HCT116 (cell line): ENCODE measurements at regions not wholly inside any gene's neighbourhood (a gene's known extent, or its start where the extent isn't known, plus 50 kb on each side); places are given as distances from the start of the nearest gene placed in this dataset.

ENCODE experiments used
- ATAC-seq: fragments of 200-7000 bp; cut with Tn5 transposase; 2 replicates; pipeline ENCODE4 v1.9.1; 2020; ENCODE audit warnings: mild to moderate bottlenecking, moderate library complexity
- BruUV-seq: library from RNA; stranded (reverse); fragments of 400-500 nt; replicated peaks from 2 replicates; lab custom pipeline; 2021; lab: Mats Ljungman, UMichigan
- CTCF ChIA-PET: fragments of 300-600 bp; sonication (Branson Sonifier 250); formaldehyde crosslinking; loops from one replicate; lab custom pipeline; 2021; ENCODE audit warnings: antibody characterized with exemption; lab: Charles Lee
- POLR2A ChIA-PET: fragments of 300-600, 350-600 bp; sonication (Branson Sonifier 250); formaldehyde crosslinking; loops from one replicate; lab custom pipeline; 2021; ENCODE audit warnings: antibody characterized with exemption; lab: Charles Lee
- RAD21 ChIA-PET, 2 experiments: fragments of 300-600 bp; sonication (Branson Sonifier 250); formaldehyde crosslinking; loops; one replicate each; lab custom pipeline; 2023; ENCODE audit warnings: low total read pairs in 2 of 2; ENCODE audit not compliant: uncharacterized antibody in 2 of 2, unreplicated experiment in 2 of 2, low non-redundant PET in 1 of 2; lab: Charles Lee
- DNase-seq: peaks from one replicate; pipeline ENCODE4 v3.0.0-alpha.2; 2010; ENCODE audit warnings: low read depth, low spot score
- H2AFZ ChIP-seq: fragments of 200-600 bp; shearing (Covaris generic), sonication (generic); 2 replicates; pipeline ENCODE4 v1.6.1; 2017; ENCODE audit warnings: low read depth, mixed run types, mixed read lengths, antibody characterized with exemption, low read length; ENCODE audit not compliant: poor library complexity, severe bottlenecking
- H3K27ac ChIP-seq: 2 replicates; pipeline ENCODE4 v1.5.1; 2012; ENCODE audit warnings: low read depth, low read length
- H3K27me3 ChIP-seq: fragments of 200-600 bp; sonication (generic); 2 replicates; pipeline ENCODE4 v1.6.1; 2016; ENCODE audit warnings: mixed run types, low read length, mixed read lengths; ENCODE audit not compliant: insufficient read depth
- H3K36me3 ChIP-seq, 2 experiments: fragments of 200-500 bp in 1 of 2; fragments of 200-600 bp in 1 of 2; sonication (Bioruptor generic) in 1 of 2; sonication (generic) in 1 of 2; 2 replicates each; pipeline versions ENCODE4 v1.5.1 to v1.6.1; 2014 to 2016; ENCODE audit warnings: low read length in 2 of 2, inconsistent platforms in 1 of 2, mixed read lengths in 1 of 2, mixed run types in 1 of 2; ENCODE audit not compliant: insufficient read depth in 2 of 2, control insufficient read depth in 1 of 2
- H3K4me1 ChIP-seq, 2 experiments: fragments of 200-600 bp in 1 of 2; sonication (generic) in 1 of 2; 2 replicates each; pipeline versions ENCODE4 v1.5.1 to v1.6.1; 2012 to 2017; ENCODE audit warnings: low read length in 2 of 2, inconsistent platforms in 1 of 2, mild to moderate bottlenecking in 1 of 2, mixed read lengths in 1 of 2, mixed run types in 1 of 2, moderate library complexity in 1 of 2; ENCODE audit not compliant: insufficient read depth in 2 of 2, control insufficient read depth in 1 of 2
- H3K4me2 ChIP-seq: fragments of 200-600 bp; sonication (generic); 2 replicates; pipeline ENCODE4 v1.6.1; 2017; ENCODE audit warnings: mixed run types, low read length, mixed read lengths
- H3K4me3 ChIP-seq, 2 experiments: fragments of 200-600 bp in 1 of 2; sonication (generic) in 1 of 2; replicated peaks in 1 of 2; 2 replicates each; pipeline ENCODE4 v1.5.1; 2011 to 2016; ENCODE audit warnings: low read length in 2 of 2, control low read depth in 1 of 2, low read depth in 1 of 2, mild to moderate bottlenecking in 1 of 2, mixed read lengths in 1 of 2, mixed run types in 1 of 2
- H3K79me2 ChIP-seq: fragments of 200-600 bp; sonication (generic); 2 replicates; pipeline ENCODE4 v1.6.1; 2017; ENCODE audit warnings: mild to moderate bottlenecking, mixed run types, low read length, moderate library complexity, mixed read lengths; ENCODE audit not compliant: insufficient read depth
- H3K9ac ChIP-seq: fragments of 200-600 bp; sonication (generic); 2 replicates; pipeline ENCODE4 v1.6.1; 2016; ENCODE audit warnings: low read length, mixed read lengths
- H3K9me2 ChIP-seq: fragments of 200-600 bp; sonication (generic), shearing (Covaris generic); 2 replicates; pipeline ENCODE4 v1.6.1; 2017; ENCODE audit warnings: mixed run types, mild to moderate bottlenecking, moderate library complexity; ENCODE audit not compliant: insufficient read depth
- H3K9me3 ChIP-seq, 2 experiments: fragments of 200-500 bp in 1 of 2; fragments of 200-600 bp in 1 of 2; sonication (Bioruptor generic) in 1 of 2; sonication (generic) in 1 of 2; 2 replicates each; pipeline ENCODE4 v1.6.1; 2014 to 2017; ENCODE audit warnings: low read length in 2 of 2, mixed read lengths in 2 of 2, inconsistent platforms in 1 of 2, low read depth in 1 of 2, mild to moderate bottlenecking in 1 of 2, mixed run types in 1 of 2, moderate library complexity in 1 of 2; ENCODE audit not compliant: control insufficient read depth in 1 of 2, insufficient read depth in 1 of 2
- H4K20me1 ChIP-seq: fragments of 200-600 bp; sonication (generic), shearing (Covaris generic); 2 replicates; pipeline ENCODE4 v1.6.1; 2017; ENCODE audit warnings: mixed run types, mild to moderate bottlenecking, moderate library complexity; ENCODE audit not compliant: insufficient read depth
- CBX3 ChIP-seq: IDR thresholded peaks from 2 replicates; pipeline ENCODE4 v1.6.1; 2012; ENCODE audit warnings: low read depth
- CEBPB ChIP-seq: IDR thresholded peaks from 2 replicates; pipeline ENCODE4 v1.6.1; 2012; ENCODE audit warnings: low read depth
- FOSL1 ChIP-seq: IDR thresholded peaks from 2 replicates; pipeline ENCODE4 v1.6.1; 2012; ENCODE audit warnings: low read depth
- RAD21 ChIP-seq: IDR thresholded peaks from 2 replicates; pipeline ENCODE4 v1.6.1; 2012; ENCODE audit warnings: low read depth, mild to moderate bottlenecking
- SRF ChIP-seq: IDR thresholded peaks from 2 replicates; pipeline ENCODE4 v1.6.1; 2012; ENCODE audit warnings: low read depth
- TCF7L2 ChIP-seq: IDR thresholded peaks from 2 replicates; pipeline ENCODE4 v1.7.0; 2011; ENCODE audit warnings: borderline replicate concordance, inconsistent platforms; ENCODE audit not compliant: insufficient read depth, insufficient read length; ENCODE audit errors: extremely low read depth
- ZNF274 ChIP-seq: fragments of 200-500 bp; sonication (Bioruptor generic); IDR thresholded peaks from 2 replicates; pipeline ENCODE4 v1.6.1; 2014; ENCODE audit warnings: mild to moderate bottlenecking, low read depth, low read length, inconsistent platforms
- intact Hi-C: fragments of 100-400 bp; cut with micrococcal nuclease; formaldehyde crosslinking; loops from 2 replicates; pipeline ENCODE4 v1.10.0; 2022

- ATAC-seq (no peak), DNase-seq (no peak)
- H3K27ac ChIP-seq, result no peak overlapping the region
- no peaks in the 10 kb centered on the region for H3K9me3 ChIP-seq
- no peak overlapping the region for H2AFZ ChIP-seq
- no peak for TF ChIP-seq CEBPB
- no peak for TF ChIP-seq TCF7L2
- TF ChIP-seq ZNF274, result no peak
- TF ChIP-seq FOSL1, result no peak
- no peak for TF ChIP-seq SRF
- no peak for TF ChIP-seq RAD21
- H4K20me1 ChIP-seq, result no peaks in the 10 kb centered on the region
- H3K4me3 ChIP-seq, result no peak overlapping the region
- RAD21 ChIA-PET, result no interaction called here
- H3K9me2 ChIP-seq, result no peaks in the 10 kb centered on the region
- no peak overlapping the region for H3K4me2 ChIP-seq
- no peak overlapping the region for H3K9ac ChIP-seq
- POLR2A ChIA-PET, result no interaction called here
- CTCF ChIA-PET, result no interaction called here
- intact Hi-C loops, result no loop called here
- H3K4me1 ChIP-seq, result peaks cover 7 to 30% of the 10 kb centered on the region in 2 experiments; a peak in 3 of 4 replicates
- H3K27me3 ChIP-seq, result no peaks in the 10 kb centered on the region
- no peaks in the 10 kb centered on the region for H3K36me3 ChIP-seq
- BruUV-seq, result no TSS peak
- H3K79me2 ChIP-seq, result no peaks in the 10 kb centered on the region
These were observed 115.1 kb downstream of the NAB1 start for GRCh38 chr2:190763901-190764514.

DNA sequence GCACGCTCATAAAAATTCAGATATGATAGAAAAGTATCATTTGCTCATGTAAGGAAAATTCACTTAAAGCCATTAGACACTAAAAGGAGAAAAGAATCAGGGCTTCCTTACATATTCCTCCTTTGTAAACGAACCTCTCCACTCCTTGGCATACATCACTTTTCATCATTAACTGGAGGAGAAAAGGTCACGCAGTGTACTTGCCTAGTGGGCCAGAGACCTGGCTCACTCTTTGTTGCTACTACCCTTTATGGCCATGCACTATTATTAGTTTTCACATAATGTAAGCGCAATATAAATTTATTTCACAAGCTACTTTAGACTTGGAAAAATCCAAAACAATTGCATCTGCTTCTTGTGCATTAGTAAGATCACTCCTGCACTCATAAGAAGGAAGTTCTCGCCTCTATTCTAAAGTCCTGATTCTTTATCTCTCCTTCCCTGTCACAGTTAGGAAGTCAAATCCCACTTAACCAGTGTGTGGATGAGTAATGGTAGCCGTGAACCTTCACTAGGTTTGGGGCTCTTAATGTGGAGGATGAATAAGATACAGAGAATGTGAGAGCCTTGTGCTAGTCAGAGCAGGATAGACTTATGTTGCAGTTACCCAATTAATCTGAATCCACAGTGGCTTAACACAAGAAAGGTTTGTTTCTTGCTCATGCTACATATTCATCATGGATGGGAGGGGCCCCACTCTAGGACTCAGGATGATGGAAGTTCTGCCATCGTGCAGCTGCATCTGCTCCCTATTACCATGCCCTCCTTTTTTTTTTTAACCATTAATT lies 115.0 kb upstream of the GLS start:
- H3K4me2 ChIP-seq, result peak overlapping the region; percentile 11
- H2AFZ ChIP-seq, result peak overlapping the region; percentile 13
- no peak overlapping the region for H3K9ac ChIP-seq
- peaks cover 0 to 16% of the 10 kb centered on the region in 2 experiments; a peak in 2 of 4 replicates for H3K4me1 ChIP-seq
- H3K79me2 ChIP-seq, result no peaks in the 10 kb centered on the region
- RAD21 ChIA-PET, result no interaction called here
- TF ChIP-seq ZNF274, result no peak
- peak; percentile 31; the same call in 1 of the 2 replicates for TF ChIP-seq CBX3
- TF ChIP-seq, all 23 proteins: peak for 1
- ChIA-PET CTCF (interaction anchor here (1.4 kb wide), 1 partner anchor 87 kb away, joined by 3 read pairs; no protein-coding TSS in a partner anchor), POLR2A (no interaction called here)
- no TSS peak for BruUV-seq
- Histone ChIP-seq H3K9me3 (no peaks in the 10 kb centered on the region), H3K27ac (no peak overlapping the region), H4K20me1 (no peaks in the 10 kb centered on the region), H3K9me2 (no peaks in the 10 kb centered on the region), H3K36me3 (no peaks in the 10 kb centered on the region), H3K4me3 (no peak overlapping the region), H3K27me3 (no peaks in the 10 kb centered on the region)
- intact Hi-C loops, result no loop called here
- DNase-seq, result peak; percentile 8
- peak; percentile 44; the same call in 1 of the 2 replicates for ATAC-seq
